NCI-H1694 (cell line): ENCODE measurements at regions not wholly inside any gene's neighbourhood (a gene's known extent, or its start where the extent isn't known, plus 50 kb on each side); places are given as distances from the start of the nearest gene placed in this dataset.
"Not testable (repeated sequence)": the region's sequence is repeated elsewhere in the genome, so short reads cannot be mapped to it uniquely, and the experiment has no call there.

ENCODE experiments used
- DNase-seq: peaks from one replicate; lab custom pipeline; 2025; lab: John Stamatoyannopoulos, UW

GRCh38 chr4:187335339-187335738 is 611.7 kb upstream of the FAT1 start:
- DNase-seq: no peak

GRCh38 chr4:187354740-187355139 is 631.1 kb upstream of the FAT1 start:
- DNase-seq: no peak

- no peak for DNase-seq
These were observed 633.5 kb upstream of the FAT1 start for GRCh38 chr4:187357045-187357643.

DNA sequence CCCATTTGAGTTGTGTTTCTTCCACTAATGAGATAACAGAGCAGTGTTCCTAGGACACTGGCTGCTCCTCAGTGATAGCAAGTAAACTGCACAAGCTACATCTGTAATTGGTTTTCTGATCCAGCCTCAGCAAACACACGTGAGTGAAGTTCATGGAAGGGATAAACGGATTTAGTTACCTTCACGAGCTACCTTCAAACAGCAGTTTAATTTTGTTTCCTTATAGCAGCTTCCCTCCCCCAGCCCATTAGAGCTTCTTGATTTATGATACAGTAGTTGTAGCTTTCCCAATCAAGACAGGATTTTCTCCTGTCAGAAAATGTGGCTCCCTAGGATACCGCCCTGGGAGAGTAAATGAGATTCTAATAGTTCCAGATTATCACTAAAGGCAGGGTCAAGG is 634.2 kb upstream of the FAT1 start:
- no peak for DNase-seq

DNA sequence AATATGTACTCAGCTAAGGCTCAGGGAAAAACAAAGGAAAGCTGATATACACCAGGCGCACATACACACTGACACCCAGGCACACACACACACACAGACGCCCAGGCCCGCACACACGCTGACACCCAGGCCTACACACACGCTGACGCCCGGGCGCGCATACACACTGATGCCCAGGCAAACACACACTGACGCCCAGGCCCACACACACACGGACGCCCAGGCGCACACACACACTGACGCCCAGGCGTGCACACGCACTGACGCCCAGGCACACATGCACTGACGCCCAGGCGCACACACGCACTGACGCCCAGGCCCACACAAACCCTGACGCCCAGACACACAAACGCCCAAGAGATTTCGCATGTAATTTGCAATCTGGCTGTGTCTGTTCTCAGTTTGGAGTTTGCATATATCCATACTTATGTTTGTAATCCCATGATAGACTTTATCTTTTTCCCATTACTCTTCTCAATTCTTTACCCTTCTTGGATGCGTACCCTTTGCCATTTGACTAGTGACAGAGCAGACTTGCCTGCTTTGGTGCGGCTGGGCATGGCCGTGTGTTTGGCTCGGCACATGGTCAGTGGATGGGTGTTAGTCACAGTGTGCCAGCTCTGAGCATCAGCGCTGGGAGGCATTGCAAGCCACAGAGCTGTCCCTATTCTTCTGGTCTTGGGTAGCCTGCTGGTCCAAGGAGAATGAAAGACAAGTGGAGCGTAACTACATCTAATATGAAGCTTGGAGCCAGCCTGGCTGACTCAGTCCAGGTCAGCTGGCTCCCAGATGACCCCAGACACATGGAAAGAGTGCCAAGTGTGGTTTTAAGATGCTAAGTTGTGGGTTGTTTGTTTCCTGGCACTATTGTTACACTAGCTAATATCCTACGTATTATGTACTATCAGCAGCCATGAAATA is 632.4 kb upstream of the ZFP42 start:
- no peak for DNase-seq

- no peak for DNase-seq
These were observed 631.2 kb upstream of the ZFP42 start for GRCh38 chr4:187364401-187364800.

DNA sequence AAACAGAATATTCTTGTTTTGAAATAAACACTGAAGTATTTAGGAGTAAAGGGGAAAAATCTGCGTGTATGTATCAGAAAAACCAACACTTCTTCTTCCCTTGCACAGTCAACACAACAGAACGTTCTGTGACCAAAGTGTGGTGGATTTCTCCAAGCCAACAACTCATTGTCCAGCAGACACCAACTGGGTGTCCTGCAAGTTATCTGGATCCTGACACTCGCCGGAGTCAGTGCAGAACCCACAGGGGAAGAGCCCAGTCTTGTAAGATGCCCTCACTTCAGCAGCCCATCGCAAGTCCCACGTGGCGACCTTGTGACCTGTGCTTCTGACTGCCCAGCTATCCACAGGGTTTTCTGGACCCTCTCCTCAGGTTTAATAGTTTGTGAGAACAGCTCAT is 630.7 kb upstream of the ZFP42 start:
- no peak for DNase-seq

DNA sequence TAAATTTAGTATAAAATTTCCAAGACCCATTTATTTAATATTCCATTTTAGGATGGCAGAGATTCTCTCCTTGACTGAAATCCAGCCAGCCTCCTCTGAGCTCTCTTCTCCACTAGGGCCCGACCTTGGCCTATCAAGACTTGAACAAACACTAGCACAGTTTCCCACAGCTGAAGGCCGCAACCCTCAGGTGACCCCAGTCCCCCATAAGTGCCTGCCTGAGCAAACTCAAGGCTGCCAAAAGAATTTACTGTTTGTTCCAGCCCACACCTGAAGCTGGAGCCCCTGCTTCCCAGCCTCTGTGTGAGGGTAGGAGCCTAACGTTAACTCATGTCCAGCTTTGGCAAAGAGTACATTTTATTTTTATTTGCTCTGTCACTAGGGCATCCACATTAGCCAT is 629.0 kb upstream of the ZFP42 start:
- no peak for DNase-seq

GRCh38 chr4:187370918-187371317 is 624.7 kb upstream of the ZFP42 start:
- no peak for DNase-seq

DNA sequence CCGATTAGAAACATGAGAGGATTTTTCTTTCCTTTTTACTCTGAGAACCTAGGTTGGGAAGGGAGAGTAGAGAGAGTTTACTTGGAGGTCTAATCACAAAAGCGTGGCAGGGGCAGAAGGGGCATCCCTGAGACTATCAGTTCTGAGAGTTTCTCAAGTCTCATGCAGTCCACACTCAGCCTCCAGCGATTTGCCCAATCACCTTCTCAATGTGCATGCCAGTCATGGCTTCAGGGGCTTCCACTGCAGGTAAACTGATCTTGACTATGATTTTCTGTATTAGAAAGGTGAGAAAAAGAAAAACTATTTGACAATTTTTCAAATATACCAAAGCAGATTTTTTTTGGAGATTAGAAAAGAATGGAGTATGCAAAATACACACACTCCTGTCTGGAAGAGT is 617.1 kb upstream of the ZFP42 start:
- no peak for DNase-seq

DNA sequence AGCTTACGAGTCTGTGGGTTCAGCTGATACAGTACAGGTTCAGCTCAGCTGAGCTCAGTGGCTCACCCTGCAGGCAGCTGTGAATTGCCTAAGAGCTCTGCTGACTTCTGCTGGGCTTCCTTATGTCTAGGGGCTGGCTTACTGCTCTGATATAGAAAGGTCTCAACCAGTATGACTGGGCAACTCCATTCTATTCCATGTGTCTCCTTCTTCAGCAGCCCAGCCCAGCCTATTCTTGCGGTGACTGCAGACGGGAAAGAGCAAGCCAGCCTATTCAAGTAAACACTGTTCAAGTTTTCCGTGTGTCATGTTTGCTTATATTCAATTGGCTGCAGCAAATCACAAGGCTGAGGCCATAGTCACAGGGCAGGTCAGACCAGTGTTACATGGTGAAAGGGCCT is 615.4 kb upstream of the ZFP42 start:
- DNase-seq: no peak

- no peak for DNase-seq
These were observed 612.4 kb upstream of the ZFP42 start for GRCh38 chr4:187383181-187383580.

DNA sequence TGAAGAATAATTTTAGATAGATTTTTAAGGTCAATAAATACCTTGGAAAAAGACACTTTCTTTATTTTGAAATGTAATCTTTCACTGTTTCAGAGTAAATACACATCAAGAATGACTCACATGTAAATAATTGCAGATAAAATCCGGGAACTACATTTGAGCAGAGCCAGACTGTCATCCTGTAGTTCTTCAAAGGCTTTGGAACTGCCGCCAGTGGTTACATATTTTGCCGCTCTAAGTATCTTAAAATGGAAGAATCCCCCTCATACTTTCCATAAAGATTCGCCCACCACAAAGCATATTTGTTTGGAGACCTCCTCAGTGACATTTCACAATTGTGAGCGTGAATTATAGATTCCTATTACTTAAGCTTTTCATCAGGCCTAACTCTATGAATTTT is 607.8 kb upstream of the ZFP42 start:
- DNase-seq: no peak

GRCh38 chr4:187389420-187389819 is 606.2 kb upstream of the ZFP42 start:
- DNase-seq: no peak

GRCh38 chr4:187390646-187391045 is 604.9 kb upstream of the ZFP42 start:
- DNase-seq: no peak

DNA sequence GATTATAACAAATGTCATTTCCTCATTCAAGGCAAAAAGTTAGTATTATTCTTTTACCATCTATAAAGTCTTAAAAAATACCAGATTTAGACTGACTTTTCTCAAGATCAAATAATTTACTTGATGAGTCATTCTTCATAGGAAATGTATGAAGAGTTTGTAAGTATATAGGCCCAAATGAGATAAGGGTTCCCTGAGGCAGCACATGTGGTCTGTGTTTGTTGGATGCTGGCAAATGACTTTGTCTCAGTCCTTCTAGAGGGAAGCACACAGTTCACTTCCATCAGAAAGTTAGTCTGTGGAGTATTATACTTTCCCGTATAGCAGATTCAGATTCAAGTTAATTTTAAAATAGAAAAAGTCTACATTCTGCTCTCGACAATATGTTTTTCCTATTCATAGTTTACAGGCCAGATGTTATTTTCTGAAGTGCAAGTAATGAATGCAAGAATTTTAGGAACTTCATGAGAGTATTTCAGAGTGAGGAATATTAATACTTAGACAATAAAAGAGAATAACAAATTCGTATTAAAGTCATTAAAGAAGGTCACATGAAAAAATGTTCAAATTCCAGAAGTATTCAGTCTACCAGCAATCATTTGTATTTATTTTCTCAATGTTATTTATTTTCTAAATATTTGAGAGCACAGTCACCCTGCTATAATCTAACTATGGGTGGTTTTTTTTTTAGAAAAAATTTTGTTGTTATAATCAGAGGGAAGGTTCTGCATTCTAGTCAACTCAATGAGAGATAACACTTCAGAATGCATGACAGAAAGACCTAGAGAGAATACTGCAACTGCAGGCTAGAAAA is 601.8 kb upstream of the ZFP42 start:
- DNase-seq: no peak

DNA sequence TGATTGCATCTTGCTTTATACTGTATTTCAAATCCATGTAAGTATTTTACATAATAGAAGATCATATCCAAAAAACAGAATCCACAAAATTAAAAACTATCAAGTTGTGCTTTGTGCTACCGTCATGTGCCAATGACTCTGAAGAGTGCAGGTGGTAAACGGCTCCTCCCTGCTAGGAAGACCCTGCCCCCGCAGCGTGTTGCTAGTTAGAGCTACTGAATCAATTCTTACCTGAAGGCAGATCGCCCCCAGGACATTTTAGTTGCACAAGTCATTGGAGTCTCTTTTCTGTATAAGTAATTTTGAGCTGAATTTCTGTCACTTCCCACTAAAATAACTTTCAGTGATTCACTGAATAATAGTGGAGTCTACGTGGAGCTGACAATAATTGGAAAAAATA is 599.5 kb upstream of the ZFP42 start:
- no peak for DNase-seq

DNA sequence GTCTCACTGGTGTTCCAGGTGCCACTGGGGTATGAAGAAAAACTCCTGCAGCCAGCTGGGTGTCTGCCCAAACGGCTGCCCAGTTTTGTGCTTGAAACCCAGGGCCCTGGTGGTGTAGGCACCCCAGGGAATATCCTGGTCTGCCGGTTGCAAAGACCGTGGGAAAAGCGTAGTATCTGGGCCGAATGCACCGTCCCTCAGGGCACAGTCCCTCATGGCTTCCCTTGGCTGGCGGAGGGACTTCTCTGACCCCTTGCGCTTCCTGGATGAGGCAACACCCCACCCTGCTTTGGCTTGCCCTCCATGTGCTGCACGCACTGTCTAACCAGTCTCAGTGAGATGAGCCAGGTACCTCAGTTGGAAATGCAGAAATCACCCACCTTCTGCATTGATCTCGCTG is 587.1 kb upstream of the ZFP42 start:
- not testable (repeated sequence) for DNase-seq

GRCh38 chr4:187413564-187414358 is 581.8 kb upstream of the ZFP42 start:
- DNase-seq: no peak

- DNase-seq: no peak
These were observed 580.9 kb upstream of the ZFP42 start for GRCh38 chr4:187414716-187415115.

DNA sequence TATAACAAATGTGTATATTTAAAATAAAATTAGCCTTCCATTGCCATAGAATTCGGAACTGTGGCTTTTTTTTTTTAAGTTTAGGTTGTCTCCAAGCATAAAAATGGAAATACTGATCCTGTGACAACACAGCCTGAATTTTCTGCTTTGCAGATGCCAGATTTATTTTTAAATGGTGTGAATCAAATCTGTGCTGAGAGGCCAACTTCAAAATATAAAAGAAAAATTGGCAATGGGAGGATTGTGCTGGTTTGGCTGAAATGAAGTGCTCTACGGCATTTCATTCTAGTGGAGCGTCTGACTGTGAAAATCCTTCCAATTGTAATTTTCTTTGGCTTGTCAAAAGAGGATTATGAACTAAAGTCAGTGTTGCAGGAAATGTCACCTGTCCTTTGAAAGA is 580.3 kb upstream of the ZFP42 start:
- DNase-seq: no peak

- DNase-seq: no peak
These were observed 579.4 kb upstream of the ZFP42 start for GRCh38 chr4:187416216-187416615.
